HG02943 (cell line): ENCODE measurements at regions not wholly inside any gene's neighbourhood (a gene's known extent, or its start where the extent isn't known, plus 50 kb on each side); places are given as distances from the start of the nearest gene placed in this dataset.
"Not testable (repeated sequence)": the region's sequence is repeated elsewhere in the genome, so short reads cannot be mapped to it uniquely, and the experiment has no call there.

ENCODE experiments used
- ATAC-seq: cut with Tn5 transposase; IDR thresholded peaks from one replicate; pipeline ENCODE4 v1.9.1; 2021; ENCODE audit warnings: mild to moderate bottlenecking, low read depth, moderate library complexity; ENCODE audit not compliant: unreplicated experiment

GRCh38 chr13:80865329-80865728 lies 524.4 kb upstream of the SPRY2 start:
- no peak for ATAC-seq

GRCh38 chr13:80862456-80862855 lies 521.5 kb upstream of the SPRY2 start:
- no peak for ATAC-seq

- no peak for ATAC-seq
Observed at GRCh38 chr13:80860845-80861244, 519.9 kb upstream of the SPRY2 start.

GRCh38 chr13:80858131-80858530 lies 517.2 kb upstream of the SPRY2 start:
- no peak for ATAC-seq

- no peak for ATAC-seq
Observed at GRCh38 chr13:80857321-80857720, 516.4 kb upstream of the SPRY2 start.

GRCh38 chr13:80850771-80851170 lies 509.8 kb upstream of the SPRY2 start:
- no peak for ATAC-seq

GRCh38 chr13:80844164-80844563 lies 503.2 kb upstream of the SPRY2 start:
- no peak for ATAC-seq

- ATAC-seq = no peak
Observed at GRCh38 chr13:80841414-80841813, 500.5 kb upstream of the SPRY2 start.

- ATAC-seq = no peak
Observed at GRCh38 chr13:80840316-80840976, 499.5 kb upstream of the SPRY2 start.

- ATAC-seq = no peak
Observed at GRCh38 chr13:80835902-80836301, 495.0 kb upstream of the SPRY2 start.

- no peak for ATAC-seq
Observed at GRCh38 chr13:80830431-80830830, 489.5 kb upstream of the SPRY2 start.

- no peak for ATAC-seq
Observed at GRCh38 chr13:80828759-80829158, 487.8 kb upstream of the SPRY2 start.

GRCh38 chr13:80825276-80825675 lies 484.4 kb upstream of the SPRY2 start:
- ATAC-seq = no peak

GRCh38 chr13:80824229-80824628 lies 483.3 kb upstream of the SPRY2 start:
- ATAC-seq = no peak

GRCh38 chr13:80823472-80823871 lies 482.5 kb upstream of the SPRY2 start:
- no peak for ATAC-seq

- ATAC-seq = no peak
Observed at GRCh38 chr13:80821466-80821865, 480.5 kb upstream of the SPRY2 start.

- ATAC-seq = no peak
Observed at GRCh38 chr13:80817979-80818378, 477.1 kb upstream of the SPRY2 start.

GRCh38 chr13:80814541-80814940 lies 473.6 kb upstream of the SPRY2 start:
- no peak for ATAC-seq

GRCh38 chr13:80810294-80810693 lies 469.4 kb upstream of the SPRY2 start:
- not testable (repeated sequence) for ATAC-seq

- ATAC-seq = no peak
Observed at GRCh38 chr13:80802946-80803345, 462.0 kb upstream of the SPRY2 start.

GRCh38 chr13:80798576-80799133 lies 457.7 kb upstream of the SPRY2 start:
- ATAC-seq = no peak

- no peak for ATAC-seq
Observed at GRCh38 chr13:80787604-80788003, 446.7 kb upstream of the SPRY2 start.
